ENCODE measurements at regions not wholly inside any gene's neighbourhood (a gene's known extent, or its start where the extent isn't known, plus 50 kb on each side); places are given as distances from the start of the nearest gene placed in this dataset.

DNA sequence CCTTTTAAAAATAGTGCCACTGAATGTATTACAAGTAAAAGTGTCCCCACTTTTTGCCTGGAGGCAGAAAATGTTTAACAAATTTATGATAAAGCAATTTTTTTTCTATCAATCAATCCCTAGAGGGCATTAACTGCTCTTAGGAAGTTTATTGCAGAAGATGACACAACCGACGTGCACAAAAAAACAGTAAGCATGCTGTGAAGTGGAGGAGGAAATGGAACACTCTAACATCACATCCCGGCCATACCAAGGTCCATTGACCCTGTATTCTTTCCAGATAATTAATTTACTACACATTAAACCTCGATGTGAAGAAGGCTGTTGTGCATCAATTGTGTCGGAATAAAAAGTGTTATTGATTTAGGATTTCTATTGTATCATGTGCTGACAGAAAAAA is 264.9 kb upstream of the NR5A2 start:
- no peaks in the 10 kb centered on the region for H3K36me3 ChIP-seq (ENCODE audit: control insufficient read depth in 2 of 2, extremely low read depth in 1 of 2, insufficient read depth in 1 of 2, low read length in 1 of 2)
- Mint-ChIP-seq H3K4me1 (no peaks in the 10 kb centered on the region), H3K9me3 (peaks cover 11 to 17% (median 12%) of the 10 kb centered on the region in 3 donors), H3K4me3 (no peak overlapping the region), H3K27me3 (peaks cover 0 to 20% of the 10 kb centered on the region in 2 donors), H3K36me3 (no peaks in the 10 kb centered on the region), H3K27ac (no peak overlapping the region)
- no peaks in the 10 kb centered on the region for H3K27me3 ChIP-seq (replicated peaks in 1 of 2; ENCODE audit: control insufficient read depth in 2 of 2, extremely low read depth in 1 of 2, insufficient read depth in 2 of 2, low read length in 1 of 2)
- ChIA-PET CTCF (no interaction called here), POLR2A (no interaction called here)
- ATAC-seq (replicated peaks in 1 of 4) (no peak), DNase-seq (no peak)
- H3K9me3 ChIP-seq = peaks cover 2% of the 10 kb centered on the region
- H3K4me3 ChIP-seq (ENCODE audit: control insufficient read depth in 1 of 2, extremely low read depth in 1 of 2, low read length in 1 of 2) = no peak overlapping the region
- no peaks in the 10 kb centered on the region for H3K4me1 ChIP-seq (ENCODE audit: control insufficient read depth in 1 of 2, extremely low read depth in 1 of 2, insufficient read depth in 2 of 2, low read length in 2 of 2)
- no peak overlapping the region for H3K27ac ChIP-seq (ENCODE audit: low read length)
- no CpG with 5 or more reads among the region's 5 CpGs for WGBS (ENCODE audit: insufficient coverage)

DNA sequence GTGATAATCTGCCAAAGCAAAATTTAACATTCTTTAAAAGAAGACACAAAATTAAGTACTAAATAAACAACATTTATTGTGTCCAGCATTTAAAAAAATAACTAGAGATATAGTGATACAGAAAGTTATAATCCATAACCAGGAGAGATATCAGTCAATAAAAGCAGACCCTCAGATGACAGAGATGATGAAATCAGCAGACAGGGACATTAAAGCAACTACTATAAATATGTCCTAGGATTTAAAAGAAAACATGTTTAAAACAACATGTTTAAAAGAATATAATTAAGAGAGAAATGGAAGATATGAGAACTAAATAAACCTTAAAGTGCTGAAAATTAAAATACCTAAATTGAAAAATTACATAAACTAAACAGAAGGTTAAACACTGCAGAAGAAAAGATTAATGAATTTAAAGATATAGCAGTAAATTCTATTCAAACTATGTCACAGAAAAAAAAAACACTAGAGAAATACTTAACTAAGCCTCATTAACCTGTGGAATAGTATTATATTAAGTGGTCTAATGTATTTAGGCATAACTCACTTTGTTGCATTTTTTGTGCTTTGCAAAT is 261.2 kb upstream of the NR5A2 start:
- DNase-seq (no peak), ATAC-seq (replicated peaks in 1 of 4) (no peak)
- ChIA-PET CTCF (interaction anchor here in 1 of 2 donors (0.6 kb wide), 1 partner anchor 1643 kb away, joined by 3 read pairs; no protein-coding TSS in a partner anchor), POLR2A (no interaction called here)
- no peaks in the 10 kb centered on the region for H3K36me3 Mint-ChIP-seq
- no peak overlapping the region for H3K4me3 Mint-ChIP-seq
- Histone ChIP-seq H3K9me3 (peaks cover 2% of the 10 kb centered on the region), H3K4me3 (ENCODE audit: control insufficient read depth in 1 of 2, extremely low read depth in 1 of 2, low read length in 1 of 2) (no peak overlapping the region), H3K4me1 (ENCODE audit: control insufficient read depth in 1 of 2, extremely low read depth in 1 of 2, insufficient read depth in 2 of 2, low read length in 2 of 2) (no peaks in the 10 kb centered on the region), H3K36me3 (ENCODE audit: control insufficient read depth in 2 of 2, extremely low read depth in 1 of 2, insufficient read depth in 1 of 2, low read length in 1 of 2) (no peaks in the 10 kb centered on the region), H3K27ac (ENCODE audit: low read length) (no peak overlapping the region), H3K27me3 (replicated peaks in 1 of 2; ENCODE audit: control insufficient read depth in 2 of 2, extremely low read depth in 1 of 2, insufficient read depth in 2 of 2, low read length in 1 of 2) (no peaks in the 10 kb centered on the region)
- H3K9me3 Mint-ChIP-seq = peaks cover 11 to 23% (median 12%) of the 10 kb centered on the region in 3 donors
- H3K4me1 Mint-ChIP-seq = no peaks in the 10 kb centered on the region
- peaks cover 5 to 12% of the 10 kb centered on the region in 2 donors for H3K27me3 Mint-ChIP-seq
- no peak overlapping the region for H3K27ac Mint-ChIP-seq

DNA sequence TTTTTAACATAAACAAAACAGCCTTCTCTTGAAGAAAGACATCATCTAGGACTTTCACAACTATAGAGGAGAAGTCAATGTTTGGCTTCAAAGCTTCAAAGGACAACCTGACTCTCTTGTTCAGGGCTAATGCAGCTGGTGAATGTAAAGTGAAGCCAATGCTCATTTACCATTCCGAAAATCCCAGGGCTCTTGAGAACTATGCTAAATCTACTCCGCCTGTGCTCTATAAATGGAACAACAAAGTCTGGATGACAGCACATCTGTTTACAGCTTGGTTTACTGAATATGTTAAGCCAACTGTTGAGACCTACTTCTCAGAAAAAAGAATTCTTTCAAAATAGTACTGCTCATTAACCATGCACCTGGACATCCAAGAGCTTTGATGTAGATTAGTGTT is 259.8 kb upstream of the NR5A2 start:
- H3K27ac Mint-ChIP-seq = no peak overlapping the region
- Histone ChIP-seq H3K4me1 (ENCODE audit: control insufficient read depth in 1 of 2, extremely low read depth in 1 of 2, insufficient read depth in 2 of 2, low read length in 2 of 2) (no peaks in the 10 kb centered on the region), H3K27ac (ENCODE audit: low read length) (no peak overlapping the region), H3K36me3 (ENCODE audit: control insufficient read depth in 2 of 2, extremely low read depth in 1 of 2, insufficient read depth in 1 of 2, low read length in 1 of 2) (no peaks in the 10 kb centered on the region), H3K4me3 (ENCODE audit: control insufficient read depth in 1 of 2, extremely low read depth in 1 of 2, low read length in 1 of 2) (no peak overlapping the region), H3K27me3 (replicated peaks in 1 of 2; ENCODE audit: control insufficient read depth in 2 of 2, extremely low read depth in 1 of 2, insufficient read depth in 2 of 2, low read length in 1 of 2) (no peaks in the 10 kb centered on the region), H3K9me3 (peaks cover 2% of the 10 kb centered on the region)
- no peak for ATAC-seq (replicated peaks in 1 of 4)
- H3K36me3 Mint-ChIP-seq = no peaks in the 10 kb centered on the region
- DNase-seq = no peak
- CTCF ChIA-PET = interaction anchor here in 1 of 2 donors (0.6 to 0.8 kb wide), 2 partner anchors 24 to 85 kb away, joined by 3 read pairs; no protein-coding TSS in a partner anchor
- no peaks in the 10 kb centered on the region for H3K4me1 Mint-ChIP-seq
- POLR2A ChIA-PET = interaction anchor here in 1 of 2 donors (0.5 kb wide), 1 partner anchor 29 kb away, joined by 3 read pairs; no protein-coding TSS in a partner anchor
- H3K4me3 Mint-ChIP-seq = no peak overlapping the region
- H3K9me3 Mint-ChIP-seq = peaks cover 11 to 23% (median 12%) of the 10 kb centered on the region in 3 donors
- peaks cover 8% of the 10 kb centered on the region in 2 donors for H3K27me3 Mint-ChIP-seq
- WGBS (ENCODE audit: insufficient coverage) = no CpG with 5 or more reads among the region's 2 CpGs

DNA sequence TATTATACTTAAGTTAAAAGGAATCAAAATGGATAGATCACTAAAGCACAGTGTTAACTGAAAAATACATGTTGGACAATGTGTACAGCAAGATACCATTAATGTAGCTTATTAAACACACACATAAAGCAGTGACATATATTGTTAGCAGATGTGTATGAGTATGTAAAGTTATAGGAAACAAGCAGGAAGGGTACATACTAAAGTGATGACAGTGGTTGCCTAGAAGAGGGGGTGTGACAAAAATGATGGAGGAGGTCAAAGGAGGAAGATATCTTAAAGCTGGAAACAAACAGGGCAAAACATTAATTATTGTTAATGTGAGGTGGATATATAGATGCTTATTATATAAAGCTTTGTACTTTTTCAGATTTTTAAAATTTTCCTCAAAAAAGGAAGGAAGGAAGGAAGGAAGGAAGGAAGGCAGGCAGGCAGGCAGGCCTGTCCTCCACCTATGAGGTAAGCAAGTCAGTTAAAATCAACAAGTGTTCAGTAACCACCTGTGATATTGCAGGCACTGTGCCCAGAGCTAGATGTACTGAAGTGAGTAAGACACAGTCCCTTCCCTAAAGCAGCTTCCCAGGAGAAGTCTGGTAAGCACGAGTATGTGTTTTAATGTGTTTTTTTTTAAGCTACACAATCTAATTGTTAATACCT is 252.9 kb upstream of the NR5A2 start:
- WGBS (ENCODE audit: insufficient coverage) = no CpG with 5 or more reads among the region's 1 CpG
- no peaks in the 10 kb centered on the region for H3K9me3 Mint-ChIP-seq
- ATAC-seq (replicated peaks in 1 of 4) (no peak), DNase-seq (no peak)
- Histone ChIP-seq H3K4me1 (ENCODE audit: control insufficient read depth in 1 of 2, extremely low read depth in 1 of 2, insufficient read depth in 2 of 2, low read length in 2 of 2) (no peaks in the 10 kb centered on the region), H3K36me3 (ENCODE audit: control insufficient read depth in 2 of 2, extremely low read depth in 1 of 2, insufficient read depth in 1 of 2, low read length in 1 of 2) (no peaks in the 10 kb centered on the region), H3K9me3 (no peaks in the 10 kb centered on the region), H3K27ac (ENCODE audit: low read length) (no peak overlapping the region), H3K27me3 (replicated peaks in 1 of 2; ENCODE audit: control insufficient read depth in 2 of 2, extremely low read depth in 1 of 2, insufficient read depth in 2 of 2, low read length in 1 of 2) (no peaks in the 10 kb centered on the region), H3K4me3 (ENCODE audit: control insufficient read depth in 1 of 2, extremely low read depth in 1 of 2, low read length in 1 of 2) (no peak overlapping the region)
- CTCF ChIA-PET = interaction anchor here in 1 of 2 donors (0.6 kb wide), 1 partner anchor 9 kb away, joined by 3 read pairs; no protein-coding TSS in a partner anchor
- H3K27ac Mint-ChIP-seq = no peak overlapping the region
- no peaks in the 10 kb centered on the region for H3K36me3 Mint-ChIP-seq
- H3K4me1 Mint-ChIP-seq = no peaks in the 10 kb centered on the region
- POLR2A ChIA-PET = no interaction called here
- no peak overlapping the region for H3K4me3 Mint-ChIP-seq
- H3K27me3 Mint-ChIP-seq = peaks cover 11 to 24% of the 10 kb centered on the region in 2 donors

DNA sequence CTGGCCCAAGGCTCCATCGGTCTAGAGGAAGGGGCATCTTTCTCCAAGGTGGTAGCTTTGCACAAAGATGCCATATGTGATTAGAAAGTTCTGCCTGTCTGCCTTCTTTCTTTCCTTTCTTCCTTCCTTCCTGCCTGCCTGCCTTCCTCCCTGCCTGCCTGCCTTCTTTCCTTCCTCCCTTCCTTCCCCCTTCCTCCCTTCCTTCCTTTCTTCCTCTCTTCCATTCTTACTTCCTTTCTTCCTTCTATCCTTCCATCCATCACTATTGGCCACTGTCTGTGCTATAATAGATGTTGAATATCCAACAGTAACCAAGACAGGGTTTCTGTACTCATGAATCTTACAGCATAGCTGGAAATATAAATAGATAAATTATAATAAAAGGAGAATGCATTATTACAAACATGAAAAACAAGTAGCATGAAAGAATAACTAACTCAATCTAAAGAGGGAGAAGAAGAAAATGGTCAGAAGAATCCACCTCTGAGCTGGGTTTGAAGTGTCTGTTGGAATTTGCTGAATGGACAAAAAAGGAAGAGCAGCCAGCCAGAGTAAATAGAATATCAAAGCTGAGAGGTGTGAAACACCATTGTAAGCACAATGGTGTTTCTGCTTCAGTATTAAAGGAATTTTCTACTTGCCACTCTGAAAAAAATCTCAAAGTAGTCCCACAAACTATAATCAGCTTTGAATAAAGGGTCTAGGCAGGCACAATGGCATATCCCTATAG is 250.6 kb upstream of the NR5A2 start:
- no peak for ATAC-seq (replicated peaks in 1 of 4)
- Histone ChIP-seq H3K27ac (ENCODE audit: low read length) (no peak overlapping the region), H3K4me1 (ENCODE audit: control insufficient read depth in 1 of 2, extremely low read depth in 1 of 2, insufficient read depth in 2 of 2, low read length in 2 of 2) (no peaks in the 10 kb centered on the region), H3K4me3 (ENCODE audit: control insufficient read depth in 1 of 2, extremely low read depth in 1 of 2, low read length in 1 of 2) (no peak overlapping the region), H3K36me3 (ENCODE audit: control insufficient read depth in 2 of 2, extremely low read depth in 1 of 2, insufficient read depth in 1 of 2, low read length in 1 of 2) (no peaks in the 10 kb centered on the region), H3K9me3 (no peaks in the 10 kb centered on the region), H3K27me3 (replicated peaks in 1 of 2; ENCODE audit: control insufficient read depth in 2 of 2, extremely low read depth in 1 of 2, insufficient read depth in 2 of 2, low read length in 1 of 2) (no peaks in the 10 kb centered on the region)
- no peaks in the 10 kb centered on the region for H3K36me3 Mint-ChIP-seq
- CTCF ChIA-PET = no interaction called here
- H3K9me3 Mint-ChIP-seq = no peaks in the 10 kb centered on the region
- H3K4me1 Mint-ChIP-seq = no peaks in the 10 kb centered on the region
- DNase-seq = no peak
- peaks cover 11 to 21% of the 10 kb centered on the region in 2 donors for H3K27me3 Mint-ChIP-seq
- no CpG with 5 or more reads among the region's 1 CpG for WGBS (ENCODE audit: insufficient coverage)
- POLR2A ChIA-PET = no interaction called here
- no peak overlapping the region for H3K4me3 Mint-ChIP-seq
- H3K27ac Mint-ChIP-seq = no peak overlapping the region

DNA sequence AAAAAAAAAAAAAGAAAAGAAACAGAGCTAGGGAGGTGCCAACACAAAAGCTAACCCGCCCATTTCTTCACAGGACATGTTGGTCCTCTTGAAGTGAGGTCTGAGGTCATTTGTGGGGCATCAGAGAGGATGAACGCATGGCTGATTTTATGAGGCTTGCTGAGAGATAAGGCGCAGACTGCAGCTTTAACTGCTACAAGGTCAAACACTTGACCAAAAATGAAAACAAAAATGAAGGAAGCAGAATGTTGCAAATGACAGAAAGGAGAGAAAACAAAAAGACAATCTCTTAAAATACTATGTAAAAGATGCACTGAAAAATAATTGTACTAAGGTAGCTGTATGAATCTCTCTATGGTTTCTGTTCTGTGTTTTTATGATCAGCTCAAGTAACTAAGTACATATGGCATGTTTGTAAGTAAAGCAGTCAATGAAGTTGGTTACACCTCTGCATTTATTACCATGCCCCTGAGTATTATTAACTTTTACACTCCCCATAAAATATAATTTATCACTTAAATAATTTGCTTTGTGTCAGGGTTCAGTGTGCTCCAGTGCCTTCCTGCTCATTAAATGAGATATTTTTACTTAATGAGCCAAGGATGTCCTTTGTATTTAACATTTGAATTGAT is 249.1 kb upstream of the NR5A2 start:
- Mint-ChIP-seq H3K27me3 (peaks cover 9 to 17% of the 10 kb centered on the region in 2 donors), H3K36me3 (no peaks in the 10 kb centered on the region), H3K4me3 (no peak overlapping the region), H3K9me3 (no peaks in the 10 kb centered on the region), H3K27ac (no peak overlapping the region), H3K4me1 (no peaks in the 10 kb centered on the region)
- no CpG with 5 or more reads among the region's 3 CpGs for WGBS (ENCODE audit: insufficient coverage)
- Histone ChIP-seq H3K4me1 (ENCODE audit: control insufficient read depth in 1 of 2, extremely low read depth in 1 of 2, insufficient read depth in 2 of 2, low read length in 2 of 2) (no peaks in the 10 kb centered on the region), H3K36me3 (ENCODE audit: control insufficient read depth in 2 of 2, extremely low read depth in 1 of 2, insufficient read depth in 1 of 2, low read length in 1 of 2) (no peaks in the 10 kb centered on the region), H3K27me3 (replicated peaks in 1 of 2; ENCODE audit: control insufficient read depth in 2 of 2, extremely low read depth in 1 of 2, insufficient read depth in 2 of 2, low read length in 1 of 2) (no peaks in the 10 kb centered on the region), H3K27ac (ENCODE audit: low read length) (no peak overlapping the region), H3K9me3 (no peaks in the 10 kb centered on the region), H3K4me3 (ENCODE audit: control insufficient read depth in 1 of 2, extremely low read depth in 1 of 2, low read length in 1 of 2) (no peak overlapping the region)
- POLR2A ChIA-PET = interaction anchor here (0.6 kb wide), 2 partner anchors 63 to 789 kb away, joined by 3 to 13 read pairs; no protein-coding TSS in a partner anchor
- ATAC-seq (replicated peaks in 1 of 4) = no peak
- CTCF ChIA-PET = interaction anchor here in 1 of 2 donors (0.5 kb wide), 1 partner anchor 29 kb away, joined by 5 read pairs; no protein-coding TSS in a partner anchor
- DNase-seq = no peak
